ENCODE measurements at regions not wholly inside any gene's neighbourhood (a gene's known extent, or its start where the extent isn't known, plus 50 kb on each side); places are given as distances from the start of the nearest gene placed in this dataset.

DNA sequence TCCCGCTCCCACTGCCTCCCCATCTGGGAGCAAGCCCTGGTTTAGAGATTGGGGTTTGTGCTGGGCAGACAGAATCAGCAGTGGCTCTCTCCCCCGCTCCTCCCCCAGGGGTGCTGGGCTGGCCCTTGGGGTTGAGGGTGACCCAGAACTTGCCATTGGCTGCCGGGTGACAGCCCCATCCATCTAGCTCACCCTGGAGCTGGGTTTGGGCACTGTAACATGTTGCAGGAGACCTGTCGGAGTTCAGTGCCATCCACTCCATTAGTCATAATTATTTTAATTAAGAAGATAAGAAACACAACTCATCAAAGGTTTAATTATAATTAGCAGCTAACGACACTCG, 111.4 kb upstream of the OTOS start:
- TF ChIP-seq, protein P1, sequence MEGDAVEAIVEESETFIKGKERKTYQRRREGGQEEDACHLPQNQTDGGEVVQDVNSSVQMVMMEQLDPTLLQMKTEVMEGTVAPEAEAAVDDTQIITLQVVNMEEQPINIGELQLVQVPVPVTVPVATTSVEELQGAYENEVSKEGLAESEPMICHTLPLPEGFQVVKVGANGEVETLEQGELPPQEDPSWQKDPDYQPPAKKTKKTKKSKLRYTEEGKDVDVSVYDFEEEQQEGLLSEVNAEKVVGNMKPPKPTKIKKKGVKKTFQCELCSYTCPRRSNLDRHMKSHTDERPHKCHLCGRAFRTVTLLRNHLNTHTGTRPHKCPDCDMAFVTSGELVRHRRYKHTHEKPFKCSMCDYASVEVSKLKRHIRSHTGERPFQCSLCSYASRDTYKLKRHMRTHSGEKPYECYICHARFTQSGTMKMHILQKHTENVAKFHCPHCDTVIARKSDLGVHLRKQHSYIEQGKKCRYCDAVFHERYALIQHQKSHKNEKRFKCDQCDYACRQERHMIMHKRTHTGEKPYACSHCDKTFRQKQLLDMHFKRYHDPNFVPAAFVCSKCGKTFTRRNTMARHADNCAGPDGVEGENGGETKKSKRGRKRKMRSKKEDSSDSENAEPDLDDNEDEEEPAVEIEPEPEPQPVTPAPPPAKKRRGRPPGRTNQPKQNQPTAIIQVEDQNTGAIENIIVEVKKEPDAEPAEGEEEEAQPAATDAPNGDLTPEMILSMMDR (IDR thresholded peaks at IDR 0.05; ENCODE audit: borderline replicate concordance, extremely low read depth, low read length, poor library complexity, severe bottlenecking) = no peak
- no peak for TF ChIP-seq EZH2 (IDR thresholded peaks at IDR 0.05; ENCODE audit: borderline replicate concordance, low read depth, low read length, severe bottlenecking)
